HepG2 (cell line): ENCODE measurements at regions not wholly inside any gene's neighbourhood (a gene's known extent, or its start where the extent isn't known, plus 50 kb on each side); places are given as distances from the start of the nearest gene placed in this dataset.

ENCODE experiments used
- ATAC-seq: fragments of 200-7000 bp; cut with Tn5 transposase; 3 replicates; pipeline ENCODE4 v1.9.1; 2020; ENCODE audit warnings: mild to moderate bottlenecking, moderate library complexity
- BruUV-seq: library from RNA; stranded (reverse); fragments of 400-500 nt; replicated peaks from 2 replicates; lab custom pipeline; 2021; lab: Mats Ljungman, UMichigan
- CTCF ChIA-PET: fragments of 300-600 bp; formaldehyde crosslinking; extraction: SDS; loops from one replicate; lab custom pipeline; 2021; ENCODE audit warnings: low total read pairs, inconsistent platforms, low intra/inter-chr PET ratio; lab: Yijun Ruan, JAX
- POLR2A ChIA-PET: fragments of 350-600 bp; sonication (Branson Sonifier 250); formaldehyde crosslinking; loops from one replicate; lab custom pipeline; 2020; ENCODE audit warnings: antibody characterized with exemption, inconsistent platforms; lab: Yijun Ruan, JAX
- DNase-seq: peaks from one replicate; pipeline ENCODE4 v3.0.0-alpha.2; 2015; ENCODE audit warnings: low spot score
- FAIRE-seq: peaks from 3 replicates; lab custom pipeline; 2011; peaks lifted over from hg19 to GRCh38; lab: Jason Lieb, UNC
- H2AFZ ChIP-seq: one replicate; pipeline ENCODE4 v1.6.1; 2011; ENCODE audit warnings: low read length, inconsistent platforms
- H3K27ac ChIP-seq: fragments of 300-600 bp; 3 replicates; pipeline ENCODE4 v1.8.0; 2011; ENCODE audit warnings: mixed run types, mild to moderate bottlenecking, mixed read lengths, low read length, inconsistent platforms; ENCODE audit not compliant: insufficient read depth; ENCODE audit errors: extremely low read length
- H3K27me3 ChIP-seq, 2 experiments: fragments of 200-600 bp in 1 of 2; 2 replicates in 1 of 2; 3 replicates in 1 of 2; pipeline versions ENCODE4 v1.6.0 to v1.8.0; 2011; ENCODE audit warnings: low read length in 2 of 2, mild to moderate bottlenecking in 2 of 2, moderate library complexity in 2 of 2, inconsistent platforms in 1 of 2; ENCODE audit not compliant: insufficient read depth in 2 of 2, control insufficient read depth in 1 of 2
- H3K36me3 ChIP-seq, 2 experiments: fragments of 200-600 bp in 1 of 2; replicated peaks in 1 of 2; 2 replicates in 1 of 2; 3 replicates in 1 of 2; pipeline versions ENCODE4 v1.5.1 to v1.8.0; 2011; ENCODE audit warnings: low read length in 2 of 2, inconsistent platforms in 1 of 2; ENCODE audit not compliant: insufficient read depth in 2 of 2, control insufficient read depth in 1 of 2
- H3K4me1 ChIP-seq: 2 replicates; pipeline ENCODE4 v1.5.1; 2012; ENCODE audit warnings: low read length, inconsistent platforms; ENCODE audit not compliant: insufficient read depth
- H3K4me2 ChIP-seq: 2 replicates; pipeline ENCODE4 v1.6.0; 2011; ENCODE audit warnings: low read depth, low read length, inconsistent platforms
- H3K4me3 ChIP-seq, 3 experiments: fragments of 200-600 bp in 1 of 3; sonication (generic), shearing (Covaris generic) in 1 of 3; replicated peaks in 1 of 3; 2 replicates each; pipeline ENCODE4 v1.5.1; 2011 to 2016; ENCODE audit warnings: low read length in 3 of 3, inconsistent platforms in 2 of 3, low read depth in 2 of 3, mild to moderate bottlenecking in 2 of 3, control low read depth in 1 of 3, mixed read lengths in 1 of 3; ENCODE audit not compliant: insufficient read depth in 1 of 3
- H3K79me2 ChIP-seq: one replicate; pipeline ENCODE4 v1.6.1; 2011; ENCODE audit warnings: low read length, inconsistent platforms; ENCODE audit not compliant: insufficient read depth
- H3K9ac ChIP-seq: 2 replicates; pipeline ENCODE4 v1.6.0; 2011; ENCODE audit warnings: mild to moderate bottlenecking, low read depth, low read length, inconsistent platforms; ENCODE audit not compliant: insufficient read depth
- H3K9me3 ChIP-seq: 2 replicates; pipeline ENCODE4 v1.5.1; 2012; ENCODE audit warnings: mild to moderate bottlenecking, low read length
- H4K20me1 ChIP-seq: 2 replicates; pipeline ENCODE4 v1.6.0; 2011; ENCODE audit warnings: inconsistent platforms, mild to moderate bottlenecking, low read length, moderate library complexity; ENCODE audit not compliant: insufficient read depth
- EHMT2 ChIP-seq: fragments of 200-600 bp; sonication (generic); IDR thresholded peaks from 2 replicates; pipeline ENCODE4 v1.7.0; 2017; ENCODE audit warnings: antibody characterized with exemption, low read depth, low read length, borderline replicate concordance
- HOXA5 ChIP-seq: sonication (generic); formaldehyde crosslinking; IDR thresholded peaks from 2 replicates; pipeline ENCODE4 v1.4.0; 2020; ENCODE audit warnings: missing genetic modification reagents
- JDP2 ChIP-seq: sonication (generic); formaldehyde crosslinking; IDR thresholded peaks from 2 replicates; pipeline ENCODE4 v1.8.1; 2022; ENCODE audit warnings: missing genetic modification reagents, borderline replicate concordance
- RCOR2 ChIP-seq: IDR thresholded peaks from 2 replicates; pipeline ENCODE4 v1.6.1; 2016; ENCODE audit warnings: missing biosample characterization, missing genetic modification reagents
- SATB2 ChIP-seq: sonication (generic); formaldehyde crosslinking; IDR thresholded peaks from 2 replicates; pipeline ENCODE4 v1.5.0; 2020; ENCODE audit warnings: missing genetic modification reagents
- SNAI1 ChIP-seq: sonication (generic); formaldehyde crosslinking; IDR thresholded peaks from 2 replicates; pipeline ENCODE4 v1.5.0; 2020; ENCODE audit warnings: mild to moderate bottlenecking, missing genetic modification reagents, borderline replicate concordance
- ZNF3 ChIP-seq: IDR thresholded peaks from 2 replicates; pipeline ENCODE4 v1.7.0; 2017; ENCODE audit warnings: inconsistent platforms
- ZNF317 ChIP-seq: sonication (generic); formaldehyde crosslinking; IDR thresholded peaks from 2 replicates; pipeline ENCODE4 v1.5.0; 2020; ENCODE audit warnings: mild to moderate bottlenecking, missing genetic modification reagents
- ZNF562 ChIP-seq: sonication (generic); formaldehyde crosslinking; IDR thresholded peaks from 2 replicates; pipeline ENCODE4 v1.8.0; 2022; ENCODE audit warnings: missing genetic modification reagents, borderline replicate concordance
- ZNF782 ChIP-seq: sonication (generic); formaldehyde crosslinking; IDR thresholded peaks from 2 replicates; pipeline ENCODE4 v1.4.0; 2020; ENCODE audit warnings: missing genetic modification reagents, mild to moderate bottlenecking, borderline replicate concordance
- ZSCAN31 ChIP-seq: sonication (generic); formaldehyde crosslinking; IDR thresholded peaks from 2 replicates; pipeline ENCODE4 v1.5.0; 2020; ENCODE audit warnings: low read depth, mild to moderate bottlenecking, missing genetic modification reagents
- whole genome bisulfite sequencing: methylation state at CpG from one replicate; pipeline ENCODE4 v1.1.6; 2017; ENCODE audit warnings: low lambda C conversion rate; 5-methylcytosine and 5-hydroxymethylcytosine counted together
- in situ Hi-C: cut with HindIII; loops from 2 replicates; pipeline ENCODE4 v1.10.0; 2017; ENCODE audit warnings: low pct_unique_long_range_greater_than_20kb; ENCODE audit not compliant: extremely low pct_ligation_motif_present
- intact Hi-C: fragments of 100-400 bp; cut with micrococcal nuclease; formaldehyde crosslinking; loops from one replicate; pipeline ENCODE4 v1.10.0; 2022; ENCODE audit not compliant: unreplicated experiment
- TF ChIP-seq, protein P1 (sequence below): sonication (generic); formaldehyde crosslinking; IDR thresholded peaks from 2 replicates; pipeline ENCODE4 v1.4.0; 2020; ENCODE audit warnings: missing genetic modification reagents
- TF ChIP-seq, protein P2 (sequence below): IDR thresholded peaks from 2 replicates; pipeline ENCODE4 v1.6.1; 2016; ENCODE audit warnings: mild to moderate bottlenecking
- TF ChIP-seq, protein P3 (sequence below): IDR thresholded peaks from 2 replicates; pipeline ENCODE4 v1.6.1; 2016; ENCODE audit warnings: missing compliant biosample characterization, missing genetic modification reagents, borderline replicate concordance
- TF ChIP-seq, protein P4 (sequence below): sonication (generic); formaldehyde crosslinking; IDR thresholded peaks from 2 replicates; pipeline ENCODE4 v1.8.0; 2022; ENCODE audit warnings: mild to moderate bottlenecking, missing genetic modification reagents, moderate library complexity

- TF ChIP-seq, protein P1, sequence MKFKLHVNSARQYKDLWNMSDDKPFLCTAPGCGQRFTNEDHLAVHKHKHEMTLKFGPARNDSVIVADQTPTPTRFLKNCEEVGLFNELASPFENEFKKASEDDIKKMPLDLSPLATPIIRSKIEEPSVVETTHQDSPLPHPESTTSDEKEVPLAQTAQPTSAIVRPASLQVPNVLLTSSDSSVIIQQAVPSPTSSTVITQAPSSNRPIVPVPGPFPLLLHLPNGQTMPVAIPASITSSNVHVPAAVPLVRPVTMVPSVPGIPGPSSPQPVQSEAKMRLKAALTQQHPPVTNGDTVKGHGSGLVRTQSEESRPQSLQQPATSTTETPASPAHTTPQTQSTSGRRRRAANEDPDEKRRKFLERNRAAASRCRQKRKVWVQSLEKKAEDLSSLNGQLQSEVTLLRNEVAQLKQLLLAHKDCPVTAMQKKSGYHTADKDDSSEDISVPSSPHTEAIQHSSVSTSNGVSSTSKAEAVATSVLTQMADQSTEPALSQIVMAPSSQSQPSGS (CRISPR knock-in tag), result no peak
- TF ChIP-seq, protein P2, sequence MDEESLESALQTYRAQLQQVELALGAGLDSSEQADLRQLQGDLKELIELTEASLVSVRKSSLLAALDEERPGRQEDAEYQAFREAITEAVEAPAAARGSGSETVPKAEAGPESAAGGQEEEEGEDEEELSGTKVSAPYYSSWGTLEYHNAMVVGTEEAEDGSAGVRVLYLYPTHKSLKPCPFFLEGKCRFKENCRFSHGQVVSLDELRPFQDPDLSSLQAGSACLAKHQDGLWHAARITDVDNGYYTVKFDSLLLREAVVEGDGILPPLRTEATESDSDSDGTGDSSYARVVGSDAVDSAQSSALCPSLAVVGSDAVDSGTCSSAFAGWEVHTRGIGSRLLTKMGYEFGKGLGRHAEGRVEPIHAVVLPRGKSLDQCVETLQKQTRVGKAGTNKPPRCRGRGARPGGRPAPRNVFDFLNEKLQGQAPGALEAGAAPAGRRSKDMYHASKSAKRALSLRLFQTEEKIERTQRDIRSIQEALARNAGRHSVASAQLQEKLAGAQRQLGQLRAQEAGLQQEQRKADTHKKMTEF, result no peak
These were observed 362.4 kb upstream of the ZNF32 start (continued) for GRCh38 chr10:44010873-44011602.

DNA sequence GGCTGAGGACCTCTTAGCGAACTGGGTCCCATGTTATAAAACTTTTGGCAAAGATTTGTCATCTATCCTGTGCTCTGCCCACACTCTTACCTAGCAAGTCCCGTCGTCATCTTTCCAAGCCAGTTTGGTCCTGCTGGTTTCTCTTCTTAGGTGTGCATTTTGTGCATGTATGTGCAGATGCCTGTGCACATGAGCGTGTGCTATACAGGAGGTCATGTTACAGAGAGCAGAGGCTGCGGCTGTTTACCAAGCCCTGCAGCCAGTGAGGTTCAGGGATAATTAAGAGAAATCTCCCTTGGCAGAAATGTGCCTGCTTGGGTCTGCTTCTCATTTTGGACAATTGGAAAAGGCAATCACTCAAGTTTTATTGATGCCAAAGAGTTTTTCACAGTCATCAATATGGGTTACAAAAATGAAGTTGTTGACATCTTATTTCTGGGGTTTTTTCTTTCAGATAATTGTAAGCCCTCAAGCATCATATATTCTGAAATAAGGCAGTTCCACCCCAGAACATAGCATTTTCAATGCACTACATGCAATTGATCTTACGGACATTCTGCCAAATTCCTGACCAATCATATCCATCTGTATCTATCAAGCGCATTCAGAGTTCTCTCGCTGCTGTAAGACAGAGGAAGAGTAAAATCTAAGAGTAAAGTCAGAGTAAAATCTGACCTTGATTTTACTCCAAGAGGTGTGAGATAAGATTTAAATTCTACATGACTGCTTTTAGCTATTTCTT lies 361.4 kb upstream of the ZNF32 start:
- H3K27ac ChIP-seq, result no peak overlapping the region
- intact Hi-C loops, result no loop called here
- FAIRE-seq, result no peak

More for the DNA sequence above, 361.4 kb upstream of the ZNF32 start:
- no peak for DNase-seq
- ChIA-PET CTCF (no interaction called here), POLR2A (no interaction called here)
- in situ Hi-C loops, result no loop called here
- ATAC-seq, result no peak
- BruUV-seq, result no TSS peak
- 36% methylated on average over 8 of the region's 8 CpGs for WGBS
- no peaks in the 10 kb centered on the region for H3K4me1 ChIP-seq
- no peak overlapping the region for H3K4me3 ChIP-seq
- no peaks in the 10 kb centered on the region for H3K79me2 ChIP-seq
- TF ChIP-seq HOXA5 (no peak), ZSCAN31 (CRISPR knock-in tag) (no peak), EHMT2 (no peak), ZNF317 (CRISPR knock-in tag) (no peak), SNAI1 (CRISPR knock-in tag) (no peak), ZNF782 (no peak), SATB2 (no peak), ZNF562 (no peak), JDP2 (CRISPR knock-in tag) (no peak), ZNF3 (no peak), RCOR2 (no peak)
- TF ChIP-seq, protein P3, sequence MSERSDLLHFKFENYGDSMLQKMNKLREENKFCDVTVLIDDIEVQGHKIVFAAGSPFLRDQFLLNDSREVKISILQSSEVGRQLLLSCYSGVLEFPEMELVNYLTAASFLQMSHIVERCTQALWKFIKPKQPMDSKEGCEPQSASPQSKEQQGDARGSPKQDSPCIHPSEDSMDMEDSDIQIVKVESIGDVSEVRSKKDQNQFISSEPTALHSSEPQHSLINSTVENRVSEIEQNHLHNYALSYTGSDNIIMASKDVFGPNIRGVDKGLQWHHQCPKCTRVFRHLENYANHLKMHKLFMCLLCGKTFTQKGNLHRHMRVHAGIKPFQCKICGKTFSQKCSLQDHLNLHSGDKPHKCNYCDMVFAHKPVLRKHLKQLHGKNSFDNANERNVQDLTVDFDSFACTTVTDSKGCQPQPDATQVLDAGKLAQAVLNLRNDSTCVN (CRISPR knock-in tag), result no peak
- TF ChIP-seq, protein P4, sequence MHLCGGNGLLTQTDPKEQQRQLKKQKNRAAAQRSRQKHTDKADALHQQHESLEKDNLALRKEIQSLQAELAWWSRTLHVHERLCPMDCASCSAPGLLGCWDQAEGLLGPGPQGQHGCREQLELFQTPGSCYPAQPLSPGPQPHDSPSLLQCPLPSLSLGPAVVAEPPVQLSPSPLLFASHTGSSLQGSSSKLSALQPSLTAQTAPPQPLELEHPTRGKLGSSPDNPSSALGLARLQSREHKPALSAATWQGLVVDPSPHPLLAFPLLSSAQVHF (CRISPR knock-in tag), result no peak
- H3K9ac ChIP-seq, result no peak overlapping the region
- no peaks in the 10 kb centered on the region for H3K9me3 ChIP-seq
- H3K4me2 ChIP-seq, result no peak overlapping the region
- no peaks in the 10 kb centered on the region for H3K36me3 ChIP-seq
- no peaks in the 10 kb centered on the region for H4K20me1 ChIP-seq
- peaks cover 2 to 30% of the 10 kb centered on the region in 2 experiments; a peak in 3 of 5 replicates for H3K27me3 ChIP-seq
- no peak overlapping the region for H2AFZ ChIP-seq
